A204.1 (cell line): ENCODE measurements at regions not wholly inside any gene's neighbourhood (a gene's known extent, or its start where the extent isn't known, plus 50 kb on each side); places are given as distances from the start of the nearest gene placed in this dataset.

Experiments
- FAIRE-seq: peaks from 2 replicates; lab custom pipeline; 2012; peaks lifted over from hg19 to GRCh38; lab: Jason Lieb, UNC

DNA sequence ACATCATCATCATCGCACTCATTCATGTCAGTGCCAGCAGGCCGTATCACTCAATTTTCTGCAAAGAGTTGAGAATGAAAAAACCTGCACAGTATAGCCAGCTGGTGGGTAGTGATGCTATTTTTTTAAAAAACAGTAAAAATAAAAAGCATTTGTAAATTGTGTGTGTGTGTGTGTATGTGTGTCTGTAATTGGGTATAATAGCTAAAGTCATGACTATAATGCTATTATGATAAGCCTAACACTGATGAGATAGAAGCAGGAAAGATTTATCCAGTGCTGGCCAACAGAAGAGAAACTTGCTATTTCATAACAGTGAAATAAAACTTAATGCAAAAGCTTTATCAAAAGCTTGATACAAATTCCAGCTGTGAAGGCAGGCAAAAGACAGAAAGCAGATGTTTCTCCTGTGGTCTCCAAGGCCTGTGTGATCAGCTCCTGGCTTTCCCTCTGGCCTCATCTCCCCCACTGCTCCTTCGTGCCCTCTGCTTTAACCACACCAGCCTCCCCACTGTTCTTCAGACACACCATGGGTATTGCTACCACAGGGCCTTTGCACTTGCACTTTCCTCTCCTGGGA lies 206.2 kb upstream of the IRX5 start:
- FAIRE-seq, result no peak

DNA sequence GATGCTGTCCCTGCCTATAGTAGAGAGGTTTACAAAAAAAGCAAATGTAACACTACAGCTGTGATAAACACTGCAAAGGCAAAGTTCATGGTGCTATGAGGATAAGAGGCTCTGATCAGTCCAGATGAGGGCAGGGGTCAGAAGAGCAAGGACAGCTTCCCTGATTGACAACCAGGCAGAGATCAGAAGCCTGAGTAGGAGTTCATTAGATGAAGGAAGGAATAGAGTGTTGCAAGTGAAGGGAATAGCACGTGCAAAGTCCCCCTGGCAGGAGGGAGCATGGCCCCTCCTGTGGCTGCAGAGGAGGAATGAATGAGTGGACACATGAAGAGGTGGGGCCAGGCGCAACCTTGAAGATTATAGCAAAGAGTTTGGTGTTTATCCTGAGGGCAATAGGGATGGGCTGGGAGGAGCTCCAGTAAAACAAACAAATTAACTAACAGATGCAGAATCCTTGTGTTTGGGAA lies 208.4 kb upstream of the IRX5 start:
- no peak for FAIRE-seq

DNA sequence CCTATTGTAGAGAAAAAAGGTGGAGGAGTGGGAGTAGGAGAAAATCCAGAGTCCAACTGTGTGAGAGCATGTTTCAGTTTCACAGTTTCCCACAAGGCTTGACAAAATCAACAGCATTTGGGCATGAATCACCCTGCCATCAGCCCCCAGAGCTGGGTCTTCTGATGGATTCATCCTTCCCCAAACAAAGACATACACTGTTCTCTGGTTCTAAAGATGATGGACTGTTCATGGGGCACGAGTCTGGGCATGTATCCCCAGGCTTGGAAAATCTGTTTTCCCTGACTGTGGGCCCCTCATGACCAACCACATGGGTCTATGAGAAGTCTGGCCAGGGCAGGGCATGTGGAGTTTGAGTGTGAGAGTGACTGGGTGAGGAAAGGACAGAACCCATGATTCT lies 210.4 kb upstream of the IRX5 start:
- FAIRE-seq, result no peak

DNA sequence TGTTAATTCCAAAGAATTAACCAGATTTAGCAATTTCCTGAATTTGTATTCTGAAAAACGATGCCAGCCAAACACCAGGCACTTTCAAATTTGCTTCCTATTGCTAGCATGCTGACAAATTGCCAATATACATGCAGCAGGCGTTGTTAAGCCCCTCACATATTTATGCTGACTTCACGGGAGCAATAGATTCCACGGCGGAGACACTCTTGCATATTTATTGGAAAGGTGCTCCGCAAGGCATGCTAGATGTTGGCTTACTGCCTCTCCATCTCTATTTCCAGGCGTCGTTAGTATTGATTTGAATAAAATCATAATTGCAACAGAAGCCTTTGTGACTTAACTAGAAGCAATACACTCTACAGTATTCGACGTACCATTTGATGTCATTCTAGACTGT lies 211.0 kb upstream of the IRX5 start:
- no peak for FAIRE-seq

DNA sequence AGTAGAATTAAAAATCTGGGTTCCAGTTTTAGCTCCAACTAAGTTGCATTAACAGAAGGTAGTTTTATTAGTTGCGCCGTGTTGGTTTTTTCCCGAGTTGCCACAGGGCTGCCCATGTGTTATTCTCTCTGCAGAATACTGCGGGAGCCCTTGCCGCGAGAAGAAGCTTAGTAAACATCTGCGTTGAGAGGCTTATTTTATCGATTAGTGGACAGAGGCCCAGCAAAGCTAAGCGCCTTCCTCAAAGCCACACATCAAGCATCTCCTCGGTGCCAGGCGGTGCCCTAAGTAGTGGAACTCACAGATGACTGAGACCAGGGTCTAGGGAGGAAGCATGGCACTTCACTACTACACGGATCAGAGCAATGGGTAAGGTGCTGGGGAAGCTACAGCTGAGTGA lies 212.3 kb upstream of the IRX5 start:
- no peak for FAIRE-seq

DNA sequence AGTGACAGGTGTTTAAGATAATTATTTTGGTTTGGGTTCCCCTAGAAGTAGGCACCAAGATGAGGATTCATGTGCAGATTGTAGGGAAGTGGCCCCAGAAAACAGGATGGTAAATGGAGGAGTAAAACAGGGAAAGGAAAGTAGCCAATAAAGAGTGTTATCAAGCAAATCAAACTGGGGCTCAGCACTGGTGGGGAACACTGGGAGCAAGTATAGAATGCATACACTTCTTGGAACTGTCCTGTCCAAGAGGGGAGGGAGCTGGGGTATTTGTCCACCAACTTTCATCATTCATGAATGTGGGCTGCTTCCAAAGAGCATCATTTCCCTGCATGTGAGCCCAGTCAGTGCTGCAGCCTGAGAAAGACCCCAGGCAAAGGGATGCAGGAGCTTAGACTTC lies 215.7 kb upstream of the IRX5 start:
- no peak for FAIRE-seq

DNA sequence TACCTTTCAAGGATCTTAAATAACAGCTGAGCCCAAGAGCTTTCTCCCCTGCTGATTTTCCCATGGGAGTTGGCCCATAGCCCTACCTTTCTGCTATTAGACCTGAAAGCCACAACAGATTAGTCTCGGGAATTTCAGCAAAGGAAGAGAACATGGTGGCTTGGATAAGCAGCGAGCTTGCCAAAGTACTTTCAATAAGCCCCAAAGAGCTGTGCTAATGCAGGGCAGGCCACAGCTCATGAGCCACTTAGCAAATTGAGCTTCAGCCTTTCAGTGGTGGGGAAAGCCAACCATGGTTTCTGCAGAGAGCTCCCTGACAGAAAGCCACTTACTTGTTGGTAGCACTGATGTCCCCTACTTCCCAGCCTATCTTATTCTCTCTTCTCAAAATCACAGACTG lies 217.8 kb upstream of the IRX5 start:
- no peak for FAIRE-seq

DNA sequence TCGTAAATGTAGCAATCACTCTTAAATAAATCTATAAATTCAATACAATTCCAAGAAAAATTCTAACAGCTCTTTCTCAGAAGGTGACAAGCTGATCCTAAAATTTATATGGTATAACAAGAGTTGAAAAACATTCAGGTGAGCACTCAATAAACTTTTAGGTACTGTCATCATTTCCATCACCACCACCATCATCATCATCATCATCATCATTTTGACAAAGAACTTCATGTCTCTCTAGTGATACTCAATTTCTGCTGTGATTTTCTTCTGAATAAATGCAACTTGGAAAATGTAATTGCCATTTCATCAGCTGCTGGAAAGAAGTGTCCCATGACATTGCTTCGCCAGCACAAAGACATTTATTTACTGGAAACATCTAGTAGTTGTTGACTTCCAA lies 222.9 kb upstream of the IRX5 start:
- no peak for FAIRE-seq

DNA sequence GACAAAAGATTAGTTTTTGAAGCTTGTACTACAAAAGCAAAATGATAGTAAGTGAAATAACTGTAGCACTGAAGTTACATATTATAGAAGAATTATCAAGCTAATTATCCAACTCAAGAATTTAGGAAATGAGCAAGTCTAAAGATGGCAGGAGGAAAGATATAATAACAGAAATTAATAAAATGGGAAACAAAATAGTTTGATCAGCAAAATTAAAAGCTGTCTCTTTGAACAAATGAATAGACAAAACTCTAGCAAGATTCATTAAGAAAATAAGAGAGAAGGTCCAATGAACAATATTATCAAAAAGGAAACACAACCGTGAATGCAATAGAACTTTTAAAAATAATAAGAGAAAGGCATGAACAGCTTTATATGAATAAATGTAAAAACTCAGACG lies 224.3 kb upstream of the IRX5 start:
- FAIRE-seq, result no peak

DNA sequence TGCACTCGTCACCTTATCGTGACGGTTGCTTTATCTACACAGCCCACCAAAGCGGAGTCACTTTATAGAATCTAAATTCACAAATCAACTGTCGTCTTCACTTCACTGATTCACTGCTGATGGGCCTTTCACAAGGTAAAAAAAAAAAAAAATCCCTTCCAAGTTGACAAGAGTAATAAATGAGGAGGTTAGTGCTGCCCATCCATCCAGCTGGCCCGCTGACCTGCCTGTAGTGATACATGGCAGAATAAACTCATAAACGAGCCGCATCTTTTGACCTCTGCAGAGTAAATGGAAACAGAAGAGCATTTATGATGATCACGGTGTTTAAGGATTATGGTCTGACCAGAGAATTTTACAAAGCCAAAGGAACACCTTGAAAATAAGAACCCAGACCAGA lies 227.3 kb upstream of the IRX5 start:
- no peak for FAIRE-seq

DNA sequence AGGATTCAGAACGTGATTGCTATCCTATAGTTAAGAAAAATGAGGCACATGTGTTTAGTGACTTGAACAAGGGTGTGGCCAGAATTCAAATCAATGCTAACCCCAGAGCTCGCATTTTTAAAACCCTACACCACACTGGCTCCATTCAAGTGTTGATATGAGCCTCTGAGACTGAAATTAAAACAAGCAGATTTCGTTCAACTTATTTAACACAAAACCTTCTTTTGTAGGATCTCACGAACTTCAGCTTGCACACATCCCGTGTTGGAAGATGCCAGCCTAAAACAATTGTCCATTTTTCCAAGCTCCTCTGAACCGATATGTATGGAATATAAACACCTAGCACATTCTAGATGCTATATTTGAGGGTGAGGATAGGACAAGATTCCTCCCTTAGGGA lies 231.0 kb upstream of the IRX5 start:
- no peak for FAIRE-seq

DNA sequence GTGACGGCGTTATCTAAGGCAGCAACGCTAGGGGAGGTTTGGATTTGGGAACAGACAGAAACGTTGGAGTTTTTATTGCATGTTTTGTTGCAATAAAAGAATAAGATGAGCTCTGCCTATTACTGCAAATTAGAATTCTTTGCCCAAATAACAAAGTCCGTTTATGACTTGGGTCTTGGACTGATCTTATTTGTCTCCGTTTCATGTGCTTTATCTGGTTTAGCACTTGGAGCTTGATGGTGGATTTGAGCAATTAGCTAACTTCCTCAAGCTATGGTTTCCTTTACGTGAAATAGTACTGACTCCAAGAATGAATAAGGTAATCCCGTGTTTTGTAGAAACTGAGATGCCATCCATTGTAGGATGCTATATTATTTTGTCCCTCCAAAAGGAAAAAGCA lies 233.0 kb upstream of the IRX5 start:
- no peak for FAIRE-seq

DNA sequence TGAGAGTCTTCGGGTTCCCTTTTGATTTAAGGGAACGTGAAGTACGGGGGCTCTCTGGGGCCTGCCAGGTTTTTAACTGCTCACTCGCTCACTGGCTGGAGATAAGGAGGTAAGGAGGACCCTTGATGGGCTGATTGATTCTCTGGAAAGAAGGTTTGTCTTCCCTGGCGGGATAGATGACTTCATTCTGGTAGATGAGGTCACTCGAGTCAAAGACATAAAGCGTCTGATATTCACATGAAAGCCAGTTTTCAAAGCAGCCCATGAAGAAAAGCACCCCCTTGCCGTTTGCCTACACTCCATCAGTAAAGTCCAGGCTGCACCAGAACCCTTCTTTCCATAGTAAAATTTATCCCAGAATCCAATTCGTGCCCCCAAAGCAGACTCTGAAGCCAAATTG lies 233.7 kb upstream of the IRX5 start:
- no peak for FAIRE-seq

DNA sequence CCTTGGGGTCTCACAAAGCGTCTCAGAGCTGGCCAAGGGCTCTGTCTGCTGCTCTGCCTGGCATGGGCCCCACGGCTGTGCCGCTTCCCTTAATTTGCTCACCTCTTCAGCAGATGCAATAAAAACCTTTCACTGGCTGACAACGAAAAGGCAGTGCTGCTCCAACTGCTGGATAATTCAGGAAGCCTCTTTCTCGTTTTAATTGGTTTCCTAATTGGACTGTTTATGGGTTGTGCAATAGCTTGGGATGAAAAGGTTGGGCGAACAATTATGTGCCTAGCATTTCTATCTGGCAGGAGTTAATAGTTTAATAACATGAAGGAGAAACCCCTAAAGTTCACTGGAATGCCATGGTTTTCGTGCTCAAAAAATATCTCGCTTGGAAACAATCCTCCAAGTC lies 234.1 kb upstream of the IRX5 start:
- FAIRE-seq, result no peak

DNA sequence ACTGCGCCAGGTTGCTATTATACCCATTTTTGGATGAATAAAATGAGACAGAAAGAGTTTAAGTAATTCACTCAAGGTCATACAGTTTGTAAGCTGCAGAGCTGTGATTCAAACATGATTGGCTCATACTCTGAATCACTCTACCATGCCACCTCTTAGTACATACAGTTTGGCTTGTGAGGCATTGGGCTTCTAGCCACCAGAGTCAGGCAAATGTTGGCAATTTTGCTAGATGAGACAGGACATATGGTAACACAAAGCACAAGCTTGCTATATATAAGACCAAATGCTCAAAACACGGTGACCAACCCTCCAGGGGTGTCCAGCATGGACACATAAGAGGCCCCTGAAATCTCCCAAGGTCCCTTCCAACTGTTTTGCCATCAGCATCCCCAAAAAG lies 236.0 kb upstream of the IRX5 start:
- no peak for FAIRE-seq

DNA sequence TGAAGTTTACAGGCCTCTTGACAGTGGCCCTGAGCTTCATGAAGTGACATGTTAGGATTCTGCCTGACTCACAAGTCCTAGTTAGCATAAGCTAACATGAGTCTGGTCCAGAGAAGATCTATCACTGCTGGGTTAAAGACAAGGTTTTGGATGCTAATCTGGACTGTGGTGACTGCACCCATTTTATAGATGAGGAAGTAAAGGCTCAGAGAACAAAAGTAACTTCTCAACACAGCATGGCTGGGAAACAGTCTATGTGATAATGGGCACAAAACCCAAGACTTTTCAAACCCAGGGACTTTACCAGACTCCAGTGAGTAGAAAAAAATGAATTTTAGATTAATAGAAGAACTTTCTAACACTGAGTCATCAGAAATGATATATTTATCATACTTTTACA lies 236.8 kb upstream of the IRX5 start:
- FAIRE-seq, result no peak

DNA sequence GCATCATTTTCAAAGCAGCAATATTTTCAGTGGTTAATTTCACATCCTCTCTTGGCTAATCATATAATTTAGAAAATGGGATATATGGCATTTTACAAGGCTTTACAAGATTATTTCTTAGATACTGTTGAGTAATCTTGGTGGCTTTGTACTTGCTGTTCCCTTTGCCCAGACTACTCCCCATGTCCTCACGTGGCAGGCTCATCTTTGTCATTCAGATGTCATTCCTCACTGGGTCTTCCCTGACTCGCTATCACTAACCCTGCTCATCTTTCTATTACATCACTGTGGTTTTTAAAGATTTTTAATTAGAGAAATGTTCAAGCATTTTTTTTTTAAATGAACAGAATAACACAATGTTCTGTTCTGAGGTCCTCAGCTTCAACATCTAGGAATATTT lies 240.0 kb upstream of the IRX5 start:
- no peak for FAIRE-seq

DNA sequence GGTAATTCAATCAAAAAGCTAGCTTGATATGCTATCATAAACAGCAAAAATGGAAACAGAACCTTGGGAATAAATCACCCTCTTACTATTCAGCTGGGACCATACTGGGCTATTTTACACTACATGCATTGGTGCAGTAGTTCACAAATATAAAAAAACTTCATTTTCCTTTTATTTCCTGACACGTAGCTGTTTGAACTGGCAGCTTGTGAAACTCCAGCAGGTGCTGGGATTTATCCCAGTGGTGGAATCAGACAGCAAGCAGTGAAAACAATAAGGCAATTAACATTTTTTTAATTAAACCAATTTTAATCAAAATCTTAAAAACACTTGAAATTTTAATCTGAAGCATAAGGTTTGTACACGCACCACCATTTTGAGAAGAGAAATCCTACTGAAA lies 240.4 kb upstream of the IRX5 start:
- FAIRE-seq, result no peak

DNA sequence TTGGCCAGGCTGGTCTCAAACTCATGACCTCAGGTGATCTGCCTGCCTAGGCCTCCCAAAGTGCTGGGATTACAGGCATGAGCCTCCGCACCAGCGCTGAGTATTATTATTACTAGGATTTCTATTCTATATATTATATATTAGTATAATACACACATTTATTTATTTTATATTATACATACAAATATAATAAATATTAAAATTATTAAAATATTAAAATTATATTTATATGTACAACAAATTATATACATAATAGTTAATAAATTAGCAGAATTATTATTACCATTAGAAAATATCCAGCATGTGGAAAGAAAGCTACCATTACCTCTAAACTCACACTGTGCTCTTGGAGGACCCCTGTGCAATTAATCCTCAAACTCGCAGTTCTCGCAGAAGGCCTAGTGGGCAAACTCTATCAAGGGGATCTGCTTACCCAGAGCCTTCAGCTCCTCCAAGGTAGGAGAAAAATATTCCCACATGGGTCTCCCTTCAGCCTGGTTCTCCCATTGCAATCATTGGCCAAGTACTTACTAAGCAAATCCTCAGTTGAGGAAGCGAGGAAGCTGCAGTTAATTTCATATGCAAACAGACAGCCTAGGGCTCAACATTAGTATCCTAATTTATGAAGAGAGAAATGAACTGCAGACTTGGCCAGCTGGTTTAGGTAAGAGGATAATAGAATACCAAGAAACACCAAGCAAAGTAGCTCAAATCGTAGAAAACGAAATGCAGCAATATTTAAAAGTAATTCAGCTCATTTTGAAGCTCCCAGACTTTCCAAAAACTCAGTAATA lies 241.4 kb upstream of the IRX5 start:
- FAIRE-seq, result peak; percentile 57

DNA sequence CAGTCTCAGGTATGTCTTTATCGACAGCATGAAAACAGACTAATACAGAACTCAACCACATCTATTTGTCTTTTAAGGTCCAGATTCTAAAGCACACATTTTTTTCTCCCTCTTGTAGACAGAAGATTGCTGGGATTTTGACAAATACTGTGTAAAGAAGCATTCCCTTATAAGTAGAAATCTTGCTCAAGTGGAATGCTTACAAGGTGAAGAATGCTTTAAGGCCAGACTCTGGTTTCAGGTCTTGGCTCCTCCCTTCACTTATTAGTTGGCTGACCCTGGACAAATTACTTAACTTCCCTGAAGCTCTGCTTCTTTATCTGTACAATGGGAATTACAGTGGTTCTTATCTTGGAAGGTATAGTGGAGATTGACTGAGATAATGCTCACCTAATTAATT lies 242.3 kb upstream of the IRX5 start:
- no peak for FAIRE-seq

DNA sequence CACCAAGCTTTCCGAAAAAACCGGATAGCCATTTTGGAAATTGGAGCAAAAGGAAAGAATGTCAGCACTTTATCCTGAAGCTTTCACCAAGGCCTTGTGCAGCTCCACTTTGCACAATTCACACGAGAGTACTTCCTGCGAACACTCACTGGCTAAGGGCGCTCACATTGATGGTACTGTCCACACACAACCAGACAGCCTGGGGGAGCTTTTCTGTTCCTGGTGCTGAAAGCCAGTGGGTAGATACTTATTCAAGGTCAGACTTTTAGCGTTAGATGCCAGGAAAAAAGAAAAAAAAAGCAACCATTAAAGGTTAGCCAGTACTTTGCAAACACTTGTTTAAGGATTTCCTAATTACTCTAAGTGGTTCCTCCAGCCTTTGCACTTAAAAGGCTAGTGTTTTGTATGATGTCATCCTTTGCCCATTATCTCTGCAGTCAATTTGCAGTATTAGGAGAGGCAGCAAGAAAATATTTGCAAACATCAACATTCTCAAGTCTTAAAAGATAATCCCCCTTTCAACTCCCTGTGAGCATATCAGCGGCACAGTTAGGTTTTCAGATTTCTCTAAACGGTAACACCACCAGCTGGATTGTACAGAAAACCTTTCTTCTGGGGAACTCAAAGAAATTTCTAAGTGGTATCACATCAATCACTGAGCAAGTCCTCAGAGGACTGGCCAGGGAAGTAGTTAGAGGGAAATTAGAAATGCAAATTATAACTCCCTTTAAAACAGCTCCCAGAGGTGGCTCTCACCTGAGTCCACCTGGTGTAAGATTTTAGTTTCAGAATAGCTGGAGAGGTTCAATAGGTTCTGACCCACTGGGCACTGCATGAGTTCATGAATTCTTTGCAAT lies 243.4 kb upstream of the IRX5 start:
- FAIRE-seq, result no peak

DNA sequence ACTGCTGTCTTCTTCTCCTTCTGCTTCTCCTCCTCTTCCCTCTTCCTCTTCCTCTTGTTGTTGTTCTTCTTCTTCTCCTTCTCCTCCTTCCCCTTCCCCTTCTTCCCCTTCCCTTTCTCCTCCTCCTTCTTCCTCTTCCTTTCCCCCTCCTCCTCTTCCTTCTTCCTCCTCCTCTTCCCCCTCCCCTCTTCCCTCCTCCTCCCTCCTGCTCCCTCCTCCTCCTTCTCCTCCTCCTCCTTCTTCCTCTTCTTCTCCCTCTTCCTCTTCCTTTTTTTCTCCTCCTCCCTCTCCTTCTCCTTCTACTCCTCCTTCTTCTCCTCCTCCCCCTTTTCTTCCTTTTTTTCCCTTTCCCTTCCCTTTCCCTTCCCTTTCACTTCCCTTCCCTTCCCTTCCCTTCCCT lies 245.0 kb upstream of the IRX5 start:
- no peak for FAIRE-seq

DNA sequence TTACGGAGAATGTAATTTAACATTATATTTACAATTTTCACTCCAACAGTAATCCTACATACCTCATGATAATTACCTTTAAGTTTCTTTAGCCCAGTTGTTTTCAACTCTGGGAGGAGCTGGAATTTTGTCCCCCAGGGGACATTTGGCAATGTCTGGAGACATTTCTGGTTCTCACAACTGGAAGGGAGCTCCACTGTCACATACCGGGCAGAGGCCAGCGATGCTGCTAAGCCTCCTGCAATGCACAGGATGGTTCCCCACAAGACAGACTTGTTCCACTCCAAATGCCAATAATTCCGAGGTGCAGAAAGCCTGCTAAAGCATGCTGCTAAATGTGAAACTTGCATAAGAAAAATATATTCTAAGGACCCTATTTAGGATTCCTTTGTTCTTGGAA lies 251.1 kb upstream of the IRX5 start:
- no peak for FAIRE-seq
